ENCODE measurements at regions not wholly inside any gene's neighbourhood (a gene's known extent, or its start where the extent isn't known, plus 50 kb on each side); places are given as distances from the start of the nearest gene placed in this dataset.

DNA sequence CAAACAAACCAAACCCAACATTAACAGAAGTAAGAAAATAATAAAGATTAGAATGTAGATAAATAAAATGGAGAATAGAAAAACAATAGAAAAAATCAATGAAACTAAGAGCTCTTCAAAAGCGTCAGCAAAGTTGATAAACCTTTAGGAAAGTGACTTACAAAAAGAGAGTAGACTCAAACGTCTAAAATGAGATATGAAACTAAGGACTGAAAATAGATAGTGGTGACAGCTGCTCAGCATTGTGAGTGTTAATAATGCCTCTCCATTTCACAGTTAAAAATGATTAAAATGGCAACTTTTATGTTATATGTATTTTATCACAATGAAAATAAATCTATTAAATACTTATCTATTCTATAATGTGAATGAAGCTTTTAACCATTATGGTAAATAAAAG lies 125.7 kb upstream of the CPXCR1 start:
- no peak overlapping the region for H3K4me3 ChIP-seq
- H4K20me1 ChIP-seq, result no peaks in the 10 kb centered on the region
- no peak for TF ChIP-seq Cebpa-rat (IDR thresholded peaks at IDR 0.05)
- H3K27ac ChIP-seq, result no peak overlapping the region
- H3K4me1 ChIP-seq, result no peaks in the 10 kb centered on the region
- H3K36me3 ChIP-seq, result no peaks in the 10 kb centered on the region
- H3K9ac ChIP-seq, result no peak overlapping the region
- no peaks in the 10 kb centered on the region for H3K9me3 ChIP-seq
- peaks cover 56% of the 10 kb centered on the region for H3K27me3 ChIP-seq
- no peak overlapping the region for H3K4me2 ChIP-seq

GRCh38 chrX:88655460-88655859 lies 91.6 kb upstream of the CPXCR1 start:
- no peak for TF ChIP-seq Cebpa-rat (IDR thresholded peaks at IDR 0.05)
- Histone ChIP-seq H4K20me1 (no peaks in the 10 kb centered on the region; the same call in 1 of the 2 replicates), H3K27ac (no peak overlapping the region), H3K4me3 (no peak overlapping the region), H3K9ac (no peak overlapping the region), H3K36me3 (no peaks in the 10 kb centered on the region), H3K4me2 (no peak overlapping the region), H3K4me1 (no peaks in the 10 kb centered on the region), H3K9me3 (no peaks in the 10 kb centered on the region), H3K27me3 (peaks cover 75% of the 10 kb centered on the region)

DNA sequence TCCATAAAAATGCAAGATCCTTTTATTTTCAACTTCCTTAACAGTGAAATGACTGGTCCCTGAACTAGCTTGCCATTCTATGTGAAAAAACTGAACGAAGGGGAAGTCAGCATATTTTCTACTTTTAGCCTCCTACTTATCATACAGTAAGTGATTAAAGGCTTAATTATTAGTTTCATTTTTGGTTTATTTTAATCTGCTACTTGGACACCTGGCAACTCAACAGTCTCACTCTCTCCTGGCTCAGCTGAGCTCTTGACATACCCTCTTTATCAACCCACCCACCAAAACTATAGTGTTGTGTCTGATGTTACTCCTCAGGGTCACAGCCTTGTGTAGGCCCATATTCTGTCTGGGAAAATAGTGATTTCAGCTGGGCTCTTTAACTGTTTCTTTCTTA lies 86.2 kb upstream of the CPXCR1 start:
- peaks cover 56% of the 10 kb centered on the region for H3K27me3 ChIP-seq
- H3K27ac ChIP-seq, result no peak overlapping the region
- TF ChIP-seq Cebpa-rat (IDR thresholded peaks at IDR 0.05), result no peak
- H3K36me3 ChIP-seq, result no peaks in the 10 kb centered on the region
- H3K4me1 ChIP-seq, result no peaks in the 10 kb centered on the region
- no peak overlapping the region for H3K4me2 ChIP-seq
- no peak overlapping the region for H3K4me3 ChIP-seq
- no peak overlapping the region for H3K9ac ChIP-seq
- H3K9me3 ChIP-seq, result no peaks in the 10 kb centered on the region
- no peaks in the 10 kb centered on the region; the same call in 1 of the 2 replicates for H4K20me1 ChIP-seq

DNA sequence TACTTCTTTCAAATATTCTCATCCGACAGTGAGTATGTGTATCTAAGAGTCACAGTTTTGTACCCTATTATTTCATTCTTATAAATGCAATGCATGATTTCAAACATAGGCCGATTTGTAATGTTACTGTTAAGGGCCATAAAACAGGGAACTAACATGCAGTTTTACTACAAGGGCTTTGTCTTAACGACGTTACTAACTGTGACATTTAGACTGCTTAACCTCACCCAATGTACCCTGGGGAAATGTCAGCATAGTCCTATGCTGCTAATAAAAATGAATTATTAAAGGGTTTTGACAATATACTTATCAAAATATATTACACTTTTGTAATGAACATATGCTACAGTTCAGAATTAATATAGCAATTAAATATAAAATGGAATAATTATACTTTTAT lies 74.8 kb upstream of the CPXCR1 start:
- Histone ChIP-seq H3K27ac (no peak overlapping the region), H3K27me3 (peaks cover 42% of the 10 kb centered on the region), H3K4me2 (no peak overlapping the region), H3K9ac (no peak overlapping the region), H3K36me3 (no peaks in the 10 kb centered on the region), H3K4me1 (no peaks in the 10 kb centered on the region), H4K20me1 (no peaks in the 10 kb centered on the region), H3K9me3 (no peaks in the 10 kb centered on the region), H3K4me3 (no peak overlapping the region)
- TF ChIP-seq Cebpa-rat (IDR thresholded peaks at IDR 0.05), result no peak

Measured in BLaER1 (cell line).